ENCODE measurements at regions not wholly inside any gene's neighbourhood (a gene's known extent, or its start where the extent isn't known, plus 50 kb on each side); places are given as distances from the start of the nearest gene placed in this dataset.

DNA sequence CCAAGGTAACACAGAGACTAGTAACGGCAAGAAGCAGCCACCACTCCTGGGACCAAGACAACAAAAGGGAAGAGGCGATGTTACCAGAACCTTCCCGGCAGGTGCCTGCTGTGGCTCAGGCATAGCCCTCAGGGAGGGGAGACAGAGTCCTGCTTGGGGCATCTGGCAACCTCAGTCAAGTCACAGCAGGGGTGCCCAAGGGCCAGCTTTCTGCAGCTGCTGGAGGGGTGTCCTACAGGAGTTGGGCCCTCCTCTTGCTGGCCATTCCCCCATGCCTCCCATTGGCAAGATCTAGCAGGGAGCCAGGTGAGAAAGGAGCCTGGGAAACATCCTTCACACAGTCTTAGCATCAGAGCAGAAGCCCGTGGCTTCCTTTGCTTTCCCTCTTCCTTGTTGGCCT is 197.3 kb upstream of the IL12A start:
- TF ChIP-seq POLR2A (IDR thresholded peaks at IDR 0.05; ENCODE audit: low read length) (no peak), GATA1 (IDR thresholded peaks at IDR 0.05; ENCODE audit: low read depth, low read length) (no peak)

All from erythroblast (primary cell).